ENCODE measurements at regions not wholly inside any gene's neighbourhood (a gene's known extent, or its start where the extent isn't known, plus 50 kb on each side); places are given as distances from the start of the nearest gene placed in this dataset.

GRCh38 chr5:179422908-179423481 lies 77.7 kb upstream of the ADAMTS2 start:
- no peaks in the 10 kb centered on the region for H4K20me1 ChIP-seq
- H3K9ac ChIP-seq = no peak overlapping the region
- H3K4me3 ChIP-seq = no peak overlapping the region
- no peak overlapping the region for H3K27ac ChIP-seq
- H3K4me2 ChIP-seq = no peak overlapping the region
- no peak for TF ChIP-seq Cebpa-rat (IDR thresholded peaks at IDR 0.05)
- H3K27me3 ChIP-seq = no peaks in the 10 kb centered on the region
- H3K36me3 ChIP-seq = no peaks in the 10 kb centered on the region
- H3K4me1 ChIP-seq = peaks cover 0 to 5% (median 0%) of the 10 kb centered on the region in 10 experiments; a peak in 2 of 20 replicates
- H3K9me3 ChIP-seq (replicated peaks in 1 of 11) = no peaks in the 10 kb centered on the region

GRCh38 chr5:179422213-179422855 lies 77.1 kb upstream of the ADAMTS2 start:
- Histone ChIP-seq H3K4me1 (peaks cover 0 to 10% (median 5%) of the 10 kb centered on the region in 10 experiments; a peak in 15 of 20 replicates), H3K27me3 (no peaks in the 10 kb centered on the region), H3K4me3 (no peak overlapping the region), H4K20me1 (no peaks in the 10 kb centered on the region), H3K4me2 (no peak overlapping the region), H3K27ac (no peak overlapping the region), H3K36me3 (no peaks in the 10 kb centered on the region), H3K9ac (no peak overlapping the region), H3K9me3 (replicated peaks in 1 of 11) (no peaks in the 10 kb centered on the region)
- no peak for TF ChIP-seq Cebpa-rat (IDR thresholded peaks at IDR 0.05)

GRCh38 chr5:179421144-179421901 lies 76.1 kb upstream of the ADAMTS2 start:
- H4K20me1 ChIP-seq = no peaks in the 10 kb centered on the region
- H3K36me3 ChIP-seq = no peaks in the 10 kb centered on the region
- no peaks in the 10 kb centered on the region for H3K9me3 ChIP-seq (replicated peaks in 1 of 11)
- H3K9ac ChIP-seq = no peak overlapping the region
- no peak overlapping the region for H3K4me2 ChIP-seq
- peaks cover 0 to 20% (median 15%) of the 10 kb centered on the region in 10 experiments; a peak in 16 of 20 replicates for H3K4me1 ChIP-seq
- no peaks in the 10 kb centered on the region for H3K27me3 ChIP-seq
- no peak for TF ChIP-seq Cebpa-rat (IDR thresholded peaks at IDR 0.05)
- no peak overlapping the region for H3K4me3 ChIP-seq
- H3K27ac ChIP-seq = no peak overlapping the region

GRCh38 chr5:179420476-179420875 lies 75.2 kb upstream of the ADAMTS2 start:
- H3K9me3 ChIP-seq (replicated peaks in 1 of 11) = no peaks in the 10 kb centered on the region
- no peak overlapping the region for H3K4me2 ChIP-seq
- TF ChIP-seq Cebpa-rat (IDR thresholded peaks at IDR 0.05) = no peak
- H3K36me3 ChIP-seq = no peaks in the 10 kb centered on the region
- H3K27me3 ChIP-seq = no peaks in the 10 kb centered on the region
- no peak overlapping the region for H3K9ac ChIP-seq
- H3K27ac ChIP-seq = no peak overlapping the region
- peaks cover 0 to 24% (median 20%) of the 10 kb centered on the region in 10 experiments; a peak in 16 of 20 replicates for H3K4me1 ChIP-seq
- no peaks in the 10 kb centered on the region for H4K20me1 ChIP-seq
- no peak overlapping the region for H3K4me3 ChIP-seq

GRCh38 chr5:179418972-179419371 lies 73.7 kb upstream of the ADAMTS2 start:
- no peaks in the 10 kb centered on the region for H3K27me3 ChIP-seq

GRCh38 chr5:179417696-179418095 lies 72.4 kb upstream of the ADAMTS2 start:
- Histone ChIP-seq H3K9ac (no peak overlapping the region), H3K27ac (no peak overlapping the region), H3K4me2 (peak overlapping the region in 8 of 11 experiments; percentile 62 to 78 (median 75); a peak in 16 of 22 replicates), H3K4me3 (no peak overlapping the region), H3K9me3 (replicated peaks in 1 of 11) (no peaks in the 10 kb centered on the region), H3K36me3 (no peaks in the 10 kb centered on the region), H3K27me3 (no peaks in the 10 kb centered on the region), H3K4me1 (peaks cover 0 to 31% (median 20%) of the 10 kb centered on the region in 10 experiments; a peak in 16 of 20 replicates), H4K20me1 (no peaks in the 10 kb centered on the region)
- TF ChIP-seq Cebpa-rat (IDR thresholded peaks at IDR 0.05) = no peak

More at GRCh38 chr5:179418972-179419371, 73.7 kb upstream of the ADAMTS2 start:
- TF ChIP-seq Cebpa-rat (IDR thresholded peaks at IDR 0.05) = no peak
- Histone ChIP-seq H3K4me1 (peaks cover 0 to 29% (median 20%) of the 10 kb centered on the region in 10 experiments; a peak in 16 of 20 replicates), H3K36me3 (no peaks in the 10 kb centered on the region), H3K27ac (no peak overlapping the region), H3K9me3 (replicated peaks in 1 of 11) (no peaks in the 10 kb centered on the region), H4K20me1 (no peaks in the 10 kb centered on the region), H3K9ac (no peak overlapping the region), H3K4me2 (no peak overlapping the region), H3K4me3 (no peak overlapping the region)

GRCh38 chr5:179417016-179417415 lies 71.8 kb upstream of the ADAMTS2 start:
- TF ChIP-seq Cebpa-rat (IDR thresholded peaks at IDR 0.05) = no peak
- Histone ChIP-seq H3K4me2 (peak overlapping the region in 10 of 11 experiments; percentile 13 to 78 (median 73); a peak in 18 of 22 replicates), H4K20me1 (no peaks in the 10 kb centered on the region), H3K4me3 (no peak overlapping the region), H3K9ac (peak overlapping the region in 2 of 11 experiments; percentile 2 to 34; a peak in 1 of 22 replicates), H3K27me3 (no peaks in the 10 kb centered on the region), H3K9me3 (replicated peaks in 1 of 11) (no peaks in the 10 kb centered on the region), H3K4me1 (peaks cover 0 to 31% (median 20%) of the 10 kb centered on the region in 10 experiments; a peak in 16 of 20 replicates), H3K27ac (no peak overlapping the region), H3K36me3 (no peaks in the 10 kb centered on the region)

GRCh38 chr5:179416114-179416822 lies 71.0 kb upstream of the ADAMTS2 start:
- TF ChIP-seq Cebpa-rat (IDR thresholded peaks at IDR 0.05) = no peak
- Histone ChIP-seq H3K9me3 (replicated peaks in 1 of 11) (no peaks in the 10 kb centered on the region), H3K27me3 (no peaks in the 10 kb centered on the region), H3K4me1 (peaks cover 0 to 31% (median 20%) of the 10 kb centered on the region in 10 experiments; a peak in 16 of 20 replicates), H3K36me3 (no peaks in the 10 kb centered on the region), H3K4me2 (peak overlapping the region in 9 of 11 experiments; percentile 50 to 78 (median 74); a peak in 17 of 22 replicates), H3K27ac (0 out of 22 replicates have a peak overlapping the region, but pooled peaks of 1 of the 11 experiments have one; percentile 28), H4K20me1 (no peaks in the 10 kb centered on the region), H3K9ac (0 out of 22 replicates have a peak overlapping the region, but pooled peaks of 1 of the 11 experiments have one; percentile 2), H3K4me3 (0 out of 20 replicates have a peak overlapping the region, but pooled peaks of 1 of the 10 experiments have one; percentile 2)
